Stimulated activated CD4-positive, alpha-beta T cell treated with anti-CD3 and anti-CD28 coated beads, Interleukin-4, amount 100 ng/mL, for 24 hours (primary cell): ENCODE measurements at regions not wholly inside any gene's neighbourhood (a gene's known extent, or its start where the extent isn't known, plus 50 kb on each side); places are given as distances from the start of the nearest gene placed in this dataset.

ENCODE experiments used
- DNase-seq: peaks from one replicate; pipeline ENCODE4 v3.0.0-alpha.2; 2020

DNA sequence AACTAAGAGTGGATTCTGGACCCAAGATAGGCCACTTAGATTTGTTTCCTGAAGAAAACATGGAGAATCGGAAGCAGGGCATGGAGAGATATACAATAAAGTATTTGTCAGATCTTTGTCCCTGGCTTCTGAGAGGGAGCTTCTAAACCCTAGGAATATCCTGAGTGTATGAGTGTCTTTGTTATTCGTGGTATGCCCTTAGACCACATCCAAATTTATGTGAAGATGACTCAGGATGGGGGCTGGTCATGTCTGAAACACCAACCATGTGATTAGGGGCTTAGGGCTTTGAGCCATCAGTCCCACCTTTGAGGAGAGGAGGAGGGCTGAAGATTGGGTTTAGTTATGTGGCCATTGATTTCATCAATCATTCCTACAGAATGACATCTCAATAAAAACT lies 69.7 kb upstream of the PLPP4 start:
- DNase-seq, result no peak

DNA sequence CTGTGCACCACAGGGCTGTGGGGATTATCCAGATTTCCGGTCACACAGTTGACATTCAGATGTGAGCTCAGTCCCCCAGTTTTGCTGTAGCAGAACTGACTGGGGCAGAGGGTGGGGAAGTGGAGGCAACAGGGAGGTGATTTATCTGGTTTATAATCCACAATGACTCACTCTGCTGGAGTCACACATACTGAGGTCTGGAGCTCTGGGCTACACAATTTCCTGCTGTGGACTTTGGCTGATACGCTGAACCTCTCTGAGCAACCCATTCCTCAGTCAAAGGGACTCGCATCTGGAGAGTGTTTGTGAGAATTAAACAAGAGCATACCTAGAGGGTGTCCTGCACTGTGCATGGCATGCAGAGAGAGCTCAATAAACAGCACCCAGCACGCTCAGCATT lies 64.8 kb upstream of the PLPP4 start:
- DNase-seq, result no peak

- DNase-seq, result no peak
Measured at GRCh38 chr10:120392671-120393079, 64.4 kb upstream of the PLPP4 start.

GRCh38 chr10:120394446-120394845 lies 62.6 kb upstream of the PLPP4 start:
- DNase-seq, result no peak

DNA sequence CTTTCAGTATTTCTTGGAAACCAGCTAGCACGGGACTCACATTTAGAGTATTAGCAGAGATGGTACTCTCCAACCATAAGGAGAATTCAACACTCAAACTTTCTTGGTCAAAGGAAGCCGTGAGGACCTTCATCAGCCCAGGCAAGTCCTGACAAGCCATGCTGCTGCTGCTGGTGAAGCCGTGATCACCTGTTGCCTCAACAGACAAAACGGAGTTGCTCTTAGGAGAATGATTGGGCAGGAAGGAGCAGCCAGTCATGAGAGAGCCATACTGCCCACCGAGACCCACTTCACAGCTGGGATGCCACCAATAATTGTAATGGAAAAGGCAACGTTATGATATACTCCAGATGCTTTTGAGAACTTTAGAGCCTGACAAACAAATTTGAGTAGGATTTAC lies 60.8 kb upstream of the PLPP4 start:
- DNase-seq, result no peak

- DNase-seq, result no peak
Measured at GRCh38 chr10:120398180-120398579, 58.8 kb upstream of the PLPP4 start.

GRCh38 chr10:120400601-120401000 lies 56.4 kb upstream of the PLPP4 start:
- DNase-seq, result no peak

GRCh38 chr10:120402147-120402766 lies 54.8 kb upstream of the PLPP4 start:
- DNase-seq, result no peak

DNA sequence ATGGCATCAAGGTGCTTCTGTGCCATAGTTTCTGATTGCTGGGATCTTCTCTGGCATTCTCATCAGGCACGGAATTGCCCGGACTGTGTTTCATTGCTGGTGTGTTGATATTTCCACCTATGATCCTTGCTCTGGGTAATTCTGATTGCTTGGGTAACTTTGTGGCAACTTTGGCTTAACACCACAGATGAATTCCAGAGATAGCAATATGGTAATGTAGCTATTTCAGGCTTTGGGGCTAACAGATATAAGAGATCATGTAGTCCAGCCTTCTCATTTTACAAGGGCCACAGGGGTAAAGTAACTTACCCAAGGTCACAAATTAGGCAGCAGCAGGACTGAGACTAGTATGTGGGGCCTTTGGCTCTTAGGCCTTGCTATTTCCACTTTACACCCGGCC lies 53.9 kb upstream of the PLPP4 start:
- DNase-seq, result no peak

DNA sequence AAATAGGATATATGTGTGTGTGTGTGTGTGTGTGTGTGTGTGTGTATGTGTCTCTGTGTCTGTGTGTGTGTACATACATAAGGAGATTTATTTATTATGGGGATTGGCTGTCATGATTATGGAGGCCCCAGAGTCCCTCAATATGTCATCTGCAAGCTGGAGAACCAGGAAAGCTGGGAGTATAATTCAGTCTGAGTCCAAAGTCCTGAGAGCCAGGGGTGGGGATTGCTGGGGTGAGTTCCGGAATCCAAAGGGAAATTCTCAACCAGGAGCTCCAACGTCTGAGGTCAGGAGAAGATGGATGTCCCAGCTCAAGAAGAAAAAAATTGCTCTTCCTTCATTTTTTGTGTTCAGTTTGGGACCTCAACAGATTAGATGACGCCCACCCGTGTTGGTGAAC lies 50.7 kb upstream of the PLPP4 start:
- no peak for DNase-seq
